NCI-H460 (cell line): ENCODE measurements at regions not wholly inside any gene's neighbourhood (a gene's known extent, or its start where the extent isn't known, plus 50 kb on each side); places are given as distances from the start of the nearest gene placed in this dataset.
"Not testable (repeated sequence)": the region's sequence is repeated elsewhere in the genome, so short reads cannot be mapped to it uniquely, and the experiment has no call there.

ENCODE experiments used
- DNase-seq: peaks from one replicate; pipeline ENCODE4 v3.0.0-alpha.2; 2016; ENCODE audit warnings: low read depth; ENCODE audit errors: extremely low read depth

DNA sequence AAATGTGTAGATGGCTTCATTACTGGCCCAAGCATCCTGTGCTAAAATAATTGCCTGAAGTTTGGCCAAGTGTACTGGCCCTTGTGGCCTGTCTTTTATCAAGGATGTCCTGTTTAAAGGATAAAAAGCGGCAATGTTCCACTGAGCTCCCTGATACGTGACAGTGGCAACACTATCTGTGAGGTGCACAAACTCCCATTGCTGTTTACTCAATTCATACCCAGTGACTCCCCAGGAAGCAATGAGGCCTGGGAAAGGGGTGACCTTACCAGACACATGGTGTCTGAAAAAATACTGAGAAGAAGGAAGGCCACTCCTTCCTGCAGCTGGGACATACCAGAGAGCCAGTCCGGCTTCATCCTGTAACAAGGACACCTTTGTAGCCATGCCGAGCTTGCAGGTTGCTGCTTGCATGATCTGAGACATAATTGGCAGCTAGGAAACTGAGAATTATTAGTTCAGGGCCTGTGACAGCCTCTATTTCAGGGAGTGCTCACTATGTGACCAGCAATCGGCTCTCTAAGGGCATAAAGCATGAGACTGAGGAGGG is 198.5 kb upstream of the LRATD1 start:
- no peak for DNase-seq

- DNase-seq = no peak
These were observed 186.8 kb upstream of the LRATD1 start for GRCh38 chr2:14445670-14446069.

GRCh38 chr2:14448340-14448739 is 184.2 kb upstream of the LRATD1 start:
- no peak for DNase-seq

- peak; percentile 2 for DNase-seq
These were observed 181.2 kb upstream of the LRATD1 start for GRCh38 chr2:14451312-14451711.

DNA sequence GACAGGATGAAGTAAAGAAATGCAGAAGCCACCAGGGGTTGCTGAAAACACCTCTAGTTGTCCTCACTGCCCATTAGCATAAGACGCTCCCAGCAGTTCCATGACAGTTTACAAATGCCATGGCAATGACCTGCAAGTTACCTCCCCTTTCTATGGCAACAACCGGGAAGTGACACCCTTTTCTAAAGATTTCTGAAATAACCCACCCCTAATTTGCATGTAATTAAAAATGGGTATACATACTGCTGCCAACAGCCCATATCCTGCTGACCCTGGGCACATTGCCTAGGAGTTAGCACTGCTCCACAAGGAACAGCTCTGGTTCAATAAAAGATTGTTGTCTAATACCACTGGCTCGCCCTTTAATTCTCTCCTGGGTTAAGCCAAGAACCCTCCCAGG is 178.3 kb upstream of the LRATD1 start:
- no peak for DNase-seq

- DNase-seq = no peak
These were observed 172.7 kb upstream of the LRATD1 start for GRCh38 chr2:14459786-14460325.

GRCh38 chr2:14475994-14476393 is 156.5 kb upstream of the LRATD1 start:
- no peak for DNase-seq

DNA sequence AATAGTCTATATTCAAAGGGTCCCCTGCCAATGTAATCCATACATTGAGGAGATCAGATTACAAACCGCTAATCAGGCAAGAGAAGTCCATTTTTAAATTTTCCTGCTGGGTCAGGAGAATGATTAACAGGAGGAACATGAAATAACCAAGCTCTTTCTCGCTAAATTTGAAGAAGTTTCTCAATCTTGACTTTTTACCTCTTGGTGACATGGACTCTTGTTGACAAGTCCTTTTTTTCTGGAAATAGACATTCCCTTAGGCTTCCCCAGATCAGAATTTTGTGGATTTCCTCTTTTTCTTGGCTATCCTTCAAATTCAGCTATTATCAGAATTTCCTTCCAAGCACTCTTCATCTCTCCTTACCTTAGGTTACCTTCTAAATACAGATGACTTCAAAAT is 153.0 kb upstream of the LRATD1 start:
- no peak for DNase-seq

- no peak for DNase-seq
These were observed 152.4 kb upstream of the LRATD1 start for GRCh38 chr2:14480120-14480519.

DNA sequence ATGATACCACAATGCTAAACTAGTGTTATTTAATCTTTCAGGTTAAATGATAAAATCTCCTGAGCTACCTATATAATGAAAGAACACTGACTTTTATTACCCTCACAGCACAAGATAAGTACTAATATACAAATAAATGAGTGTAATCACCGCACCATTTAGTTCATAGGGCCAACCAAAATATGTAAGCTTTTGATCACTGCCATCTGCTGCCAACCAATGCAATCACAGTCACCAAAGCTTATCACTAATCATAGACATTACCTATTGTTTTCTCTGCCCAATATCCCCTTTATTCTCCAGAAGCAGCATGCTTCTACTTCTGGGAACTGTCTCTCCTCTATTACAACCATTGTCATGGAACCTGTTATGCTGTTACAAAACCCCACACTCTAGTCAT is 151.6 kb upstream of the LRATD1 start:
- no peak for DNase-seq

DNA sequence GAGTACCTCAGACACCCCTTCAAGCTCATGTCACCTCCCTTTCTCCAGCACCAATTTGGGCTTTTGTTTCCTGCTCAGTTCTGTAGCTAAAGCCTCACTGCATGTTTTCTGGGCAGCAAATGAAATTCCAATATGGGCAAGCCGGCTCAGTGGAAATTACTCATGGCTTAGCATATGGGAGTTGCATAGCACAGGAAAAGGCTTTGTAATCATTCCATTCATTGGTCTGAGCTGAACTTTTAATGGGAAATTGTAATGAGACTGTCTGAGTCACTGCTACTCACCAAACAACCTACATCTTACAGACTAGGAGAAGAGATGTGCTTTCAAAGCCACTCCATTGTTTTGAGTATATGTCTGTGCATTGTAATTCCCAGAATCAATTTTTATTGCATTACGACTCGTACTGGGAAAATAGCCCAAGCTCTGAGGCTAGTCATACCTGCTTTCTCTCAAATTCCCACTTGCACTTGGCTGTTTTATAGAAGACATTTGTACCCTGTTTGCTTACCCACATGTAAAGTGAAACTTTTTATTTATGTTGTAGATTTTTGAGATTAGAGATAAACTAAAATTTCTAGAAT is 139.5 kb upstream of the LRATD1 start:
- peak; percentile 6 for DNase-seq

GRCh38 chr2:14494759-14495158 is 137.8 kb upstream of the LRATD1 start:
- DNase-seq = no peak

- no peak for DNase-seq
These were observed 131.5 kb upstream of the LRATD1 start for GRCh38 chr2:14501061-14501460.

DNA sequence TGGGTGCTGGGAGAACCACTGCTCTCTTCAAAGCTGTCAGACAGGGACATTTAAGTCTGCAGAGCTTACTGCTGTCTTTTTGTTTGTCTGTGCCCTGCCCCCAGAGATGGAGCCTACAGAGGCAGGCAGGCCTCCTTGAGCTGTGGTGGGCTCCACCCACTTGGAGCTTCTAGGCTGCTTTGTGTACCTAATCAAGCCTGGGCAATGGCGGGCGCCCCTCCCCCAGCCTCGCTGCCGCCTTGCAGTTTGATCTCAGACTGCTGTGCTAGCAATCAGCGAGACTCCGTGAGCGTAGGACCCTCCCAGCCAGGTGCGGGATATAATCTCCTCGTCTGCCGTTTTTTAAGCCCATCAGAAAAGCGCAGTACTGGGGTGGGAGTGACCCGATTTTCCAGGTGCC is 125.6 kb upstream of the LRATD1 start:
- not testable (repeated sequence) for DNase-seq

GRCh38 chr2:14511541-14511940 is 121.0 kb upstream of the LRATD1 start:
- DNase-seq = no peak

DNA sequence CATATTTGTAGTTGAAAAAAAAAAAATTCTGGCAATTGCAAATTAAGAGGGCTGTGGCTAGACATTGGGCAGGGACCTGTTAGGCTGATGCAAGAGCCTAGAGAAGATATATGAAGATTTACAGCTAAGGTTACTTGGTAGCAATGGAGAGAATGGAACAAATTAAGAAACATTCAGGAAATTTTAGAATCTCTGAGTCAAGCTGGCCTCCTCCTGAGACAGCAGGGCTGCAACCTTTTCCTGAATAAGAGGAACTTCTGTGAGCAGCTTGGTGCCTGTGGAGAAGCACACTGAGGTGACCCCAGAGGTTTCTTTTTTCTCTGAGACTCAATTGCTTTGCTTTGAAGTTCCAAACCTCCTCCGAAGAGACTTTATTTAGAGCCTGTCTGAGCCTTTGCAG is 118.6 kb upstream of the LRATD1 start:
- DNase-seq = no peak

GRCh38 chr2:14516844-14517243 is 115.7 kb upstream of the LRATD1 start:
- no peak for DNase-seq

- DNase-seq = no peak
These were observed 114.8 kb upstream of the LRATD1 start for GRCh38 chr2:14517731-14518130.

DNA sequence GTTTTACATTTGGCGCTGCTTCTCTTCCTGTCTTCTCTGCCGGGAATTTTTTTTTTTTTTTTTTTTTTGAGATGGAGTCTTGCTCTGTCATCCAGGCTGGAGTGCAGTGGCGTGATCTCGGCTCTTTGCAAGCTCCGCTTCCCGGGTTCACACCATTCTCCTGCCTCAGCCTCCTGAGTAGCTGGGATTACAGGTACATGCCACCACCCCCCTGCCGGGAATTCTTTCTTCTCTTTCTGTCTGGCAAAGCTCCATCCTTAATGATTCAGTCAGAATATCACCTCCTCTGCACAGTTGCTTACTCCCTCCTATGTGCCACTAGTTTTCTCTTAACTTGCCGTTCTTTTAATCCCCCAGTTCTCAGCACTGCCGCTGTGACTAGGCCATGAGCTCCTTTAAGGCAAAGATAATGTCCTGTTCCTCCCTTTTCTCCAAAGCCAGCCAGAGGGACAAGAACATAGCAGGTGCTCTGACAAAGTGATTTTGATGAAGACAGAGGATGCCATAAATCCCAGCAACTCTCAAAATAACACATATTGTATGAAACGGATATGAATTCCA is 112.1 kb upstream of the LRATD1 start:
- no peak for DNase-seq

GRCh38 chr2:14524041-14524802 is 108.3 kb upstream of the LRATD1 start:
- DNase-seq = no peak

GRCh38 chr2:14524803-14525080 is 107.8 kb upstream of the LRATD1 start:
- no peak for DNase-seq

DNA sequence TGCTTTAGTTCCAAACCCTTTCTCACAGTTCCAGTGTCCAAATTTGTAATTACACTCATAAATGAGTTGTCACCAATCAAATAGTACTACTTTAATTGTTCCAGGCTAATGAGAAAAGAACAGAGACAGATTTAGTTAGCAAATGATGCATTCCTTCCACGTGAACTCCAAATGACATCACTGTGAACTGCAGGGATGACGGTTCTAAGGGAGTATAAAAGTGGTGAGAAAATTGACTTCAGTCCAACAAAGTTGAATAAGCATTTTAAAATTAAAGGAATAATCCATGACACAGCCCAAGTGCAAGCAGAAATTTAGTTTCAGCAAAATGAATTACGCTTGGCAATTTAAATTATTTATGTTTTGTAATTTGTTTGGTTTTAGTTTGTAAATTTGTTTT is 102.0 kb upstream of the LRATD1 start:
- DNase-seq = no peak
